SU-DHL-6 (cell line): ENCODE measurements at regions not wholly inside any gene's neighbourhood (a gene's known extent, or its start where the extent isn't known, plus 50 kb on each side); places are given as distances from the start of the nearest gene placed in this dataset.

Experiments used
- EZH2phosphoT487 ChIP-seq: fragments of 200-600 bp; sonication (generic), shearing (Covaris generic); conservative IDR thresholded peaks from 2 replicates; pipeline ENCODE4 v1.6.1; 2018; ENCODE audit warnings: mild to moderate bottlenecking, antibody characterized with exemption, low read length, moderate library complexity, mixed read lengths
- TF ChIP-seq, protein P1 (sequence below): fragments of 200-600 bp; sonication (generic); IDR thresholded peaks from one replicate; pipeline ENCODE4 v1.5.1; 2017; ENCODE audit warnings: antibody characterized with exemption, mild to moderate bottlenecking, low read length, moderate library complexity; ENCODE audit not compliant: insufficient read depth, poor library complexity, severe bottlenecking

DNA sequence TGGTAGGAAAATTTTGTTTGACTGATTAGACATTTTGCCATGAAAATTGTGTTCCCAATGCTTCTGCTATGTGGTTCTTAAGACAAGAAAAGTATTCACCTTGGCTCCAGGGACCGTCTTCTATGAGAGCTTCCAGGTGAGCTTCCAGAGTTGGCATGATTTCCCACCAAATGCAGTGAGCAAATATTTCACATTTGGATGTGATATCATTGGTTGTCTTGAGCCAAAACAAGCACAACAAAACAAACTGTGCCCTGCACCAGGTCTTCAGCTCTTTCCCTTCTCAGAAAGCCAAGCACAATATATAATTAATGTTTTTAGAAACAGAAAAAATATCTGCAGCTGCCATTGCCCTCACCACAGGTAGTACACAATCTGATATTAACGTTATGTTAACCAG, 1009.0 kb downstream of the PLA2G4A start:
- TF ChIP-seq, protein P1, sequence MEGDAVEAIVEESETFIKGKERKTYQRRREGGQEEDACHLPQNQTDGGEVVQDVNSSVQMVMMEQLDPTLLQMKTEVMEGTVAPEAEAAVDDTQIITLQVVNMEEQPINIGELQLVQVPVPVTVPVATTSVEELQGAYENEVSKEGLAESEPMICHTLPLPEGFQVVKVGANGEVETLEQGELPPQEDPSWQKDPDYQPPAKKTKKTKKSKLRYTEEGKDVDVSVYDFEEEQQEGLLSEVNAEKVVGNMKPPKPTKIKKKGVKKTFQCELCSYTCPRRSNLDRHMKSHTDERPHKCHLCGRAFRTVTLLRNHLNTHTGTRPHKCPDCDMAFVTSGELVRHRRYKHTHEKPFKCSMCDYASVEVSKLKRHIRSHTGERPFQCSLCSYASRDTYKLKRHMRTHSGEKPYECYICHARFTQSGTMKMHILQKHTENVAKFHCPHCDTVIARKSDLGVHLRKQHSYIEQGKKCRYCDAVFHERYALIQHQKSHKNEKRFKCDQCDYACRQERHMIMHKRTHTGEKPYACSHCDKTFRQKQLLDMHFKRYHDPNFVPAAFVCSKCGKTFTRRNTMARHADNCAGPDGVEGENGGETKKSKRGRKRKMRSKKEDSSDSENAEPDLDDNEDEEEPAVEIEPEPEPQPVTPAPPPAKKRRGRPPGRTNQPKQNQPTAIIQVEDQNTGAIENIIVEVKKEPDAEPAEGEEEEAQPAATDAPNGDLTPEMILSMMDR = no peak
- TF ChIP-seq EZH2phosphoT487 = no peak
